ENCODE measurements at regions not wholly inside any gene's neighbourhood (a gene's known extent, or its start where the extent isn't known, plus 50 kb on each side); places are given as distances from the start of the nearest gene placed in this dataset.

- Histone ChIP-seq H3K4me3 (no peak overlapping the region), H3K36me3 (no peaks in the 10 kb centered on the region), H3K4me1 (no peaks in the 10 kb centered on the region), H3K27me3 (ENCODE audit: low read depth) (no peaks in the 10 kb centered on the region), H3K27ac (replicated peaks) (no peak overlapping the region), H3K9me3 (replicated peaks) (no peaks in the 10 kb centered on the region)
- TF ChIP-seq CTCF (IDR thresholded peaks at IDR 0.05; ENCODE audit: borderline replicate concordance), result no peak
- intact Hi-C loops (cut with micrococcal nuclease), result no loop called here
- no peak for DNase-seq
These were observed 50.2 kb upstream of the ACTBL2 start for GRCh38 chr5:57532513-57533497.
